ENCODE measurements at regions not wholly inside any gene's neighbourhood (a gene's known extent, or its start where the extent isn't known, plus 50 kb on each side); places are given as distances from the start of the nearest gene placed in this dataset.

DNA sequence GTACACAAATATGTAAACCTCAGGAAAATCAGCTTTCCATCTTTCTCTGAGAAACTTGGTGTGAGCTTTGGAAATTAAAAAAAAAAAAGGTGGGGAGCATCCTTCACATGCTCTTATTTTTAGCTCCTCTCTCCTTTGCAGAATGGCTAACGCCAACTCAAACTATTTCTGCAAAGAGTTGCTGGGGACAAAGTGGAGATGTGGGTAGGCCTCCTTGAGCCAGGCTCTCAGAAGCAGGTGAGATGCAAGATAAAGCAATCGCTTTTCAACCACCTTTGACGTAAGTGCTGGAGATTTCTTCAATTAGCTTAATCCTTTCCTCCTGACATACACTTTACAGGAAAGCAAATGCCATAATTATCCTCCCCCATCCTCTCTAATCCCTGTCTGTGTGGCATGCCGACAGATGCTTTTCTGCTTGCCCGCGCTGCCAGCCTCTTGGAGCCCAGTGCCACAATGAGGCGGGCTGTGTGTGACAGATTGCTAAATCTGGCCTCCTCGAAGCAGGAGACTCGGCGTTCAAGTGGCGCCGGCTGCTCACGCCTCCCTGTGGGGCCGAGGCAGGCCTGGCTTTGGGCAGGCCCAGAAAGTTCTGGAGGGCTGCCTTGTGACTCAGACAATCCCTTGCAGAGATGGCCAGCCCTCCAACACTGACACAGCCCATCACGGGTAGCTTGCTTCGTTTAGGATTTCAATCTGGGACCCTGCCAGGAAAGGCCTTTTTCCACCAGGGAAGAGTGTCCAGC, 64.9 kb upstream of the SOD3 start:
- no peaks in the 10 kb centered on the region for H3K27me3 ChIP-seq (ENCODE audit: low read length)
- no peaks in the 10 kb centered on the region for H3K36me3 ChIP-seq (ENCODE audit: low read depth, low read length)
- TF ChIP-seq, protein P1, sequence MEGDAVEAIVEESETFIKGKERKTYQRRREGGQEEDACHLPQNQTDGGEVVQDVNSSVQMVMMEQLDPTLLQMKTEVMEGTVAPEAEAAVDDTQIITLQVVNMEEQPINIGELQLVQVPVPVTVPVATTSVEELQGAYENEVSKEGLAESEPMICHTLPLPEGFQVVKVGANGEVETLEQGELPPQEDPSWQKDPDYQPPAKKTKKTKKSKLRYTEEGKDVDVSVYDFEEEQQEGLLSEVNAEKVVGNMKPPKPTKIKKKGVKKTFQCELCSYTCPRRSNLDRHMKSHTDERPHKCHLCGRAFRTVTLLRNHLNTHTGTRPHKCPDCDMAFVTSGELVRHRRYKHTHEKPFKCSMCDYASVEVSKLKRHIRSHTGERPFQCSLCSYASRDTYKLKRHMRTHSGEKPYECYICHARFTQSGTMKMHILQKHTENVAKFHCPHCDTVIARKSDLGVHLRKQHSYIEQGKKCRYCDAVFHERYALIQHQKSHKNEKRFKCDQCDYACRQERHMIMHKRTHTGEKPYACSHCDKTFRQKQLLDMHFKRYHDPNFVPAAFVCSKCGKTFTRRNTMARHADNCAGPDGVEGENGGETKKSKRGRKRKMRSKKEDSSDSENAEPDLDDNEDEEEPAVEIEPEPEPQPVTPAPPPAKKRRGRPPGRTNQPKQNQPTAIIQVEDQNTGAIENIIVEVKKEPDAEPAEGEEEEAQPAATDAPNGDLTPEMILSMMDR (conservative IDR thresholded peaks at IDR 0.05; ENCODE audit: low read depth, low read length): no peak
- TF ChIP-seq EZH2 (IDR thresholded peaks at IDR 0.05; ENCODE audit: low read length, unreplicated experiment) (no peak), EZH2phosphoT487 (IDR thresholded peaks at IDR 0.05; ENCODE audit: borderline replicate concordance, low read length) (no peak)
- H2AFZ ChIP-seq (ENCODE audit: low read length): no peak overlapping the region
- no peak overlapping the region for H3K4me3 ChIP-seq (ENCODE audit: low read length)
- intact Hi-C loops (cut with micrococcal nuclease): no loop called here
- no peaks in the 10 kb centered on the region for H3K79me2 ChIP-seq (ENCODE audit: low read length)
- POLR2A ChIA-PET (ENCODE audit: unreplicated experiment): no interaction called here
- no peaks in the 10 kb centered on the region for H3K4me1 ChIP-seq (ENCODE audit: insufficient read depth, low read length)
- CTCF ChIA-PET: no interaction called here
- H3K9me2 ChIP-seq (replicated peaks; ENCODE audit: low read length): no peaks in the 10 kb centered on the region
- no peaks in the 10 kb centered on the region for H3K9me3 ChIP-seq (ENCODE audit: low read length)
- ATAC-seq (no peak), DNase-seq (no peak)
- no peaks in the 10 kb centered on the region for H4K20me1 ChIP-seq (ENCODE audit: low read length)
- H3F3A ChIP-seq (ENCODE audit: low read length, unreplicated experiment): no peaks in the 10 kb centered on the region
- no peak overlapping the region for H3K9ac ChIP-seq (ENCODE audit: low read length)
- no peak overlapping the region for H3K4me2 ChIP-seq (ENCODE audit: low read length)
- no TSS peak for BruUV-seq (replicated peaks)
- H3K27ac ChIP-seq (ENCODE audit: low read length): no peak overlapping the region

DNA sequence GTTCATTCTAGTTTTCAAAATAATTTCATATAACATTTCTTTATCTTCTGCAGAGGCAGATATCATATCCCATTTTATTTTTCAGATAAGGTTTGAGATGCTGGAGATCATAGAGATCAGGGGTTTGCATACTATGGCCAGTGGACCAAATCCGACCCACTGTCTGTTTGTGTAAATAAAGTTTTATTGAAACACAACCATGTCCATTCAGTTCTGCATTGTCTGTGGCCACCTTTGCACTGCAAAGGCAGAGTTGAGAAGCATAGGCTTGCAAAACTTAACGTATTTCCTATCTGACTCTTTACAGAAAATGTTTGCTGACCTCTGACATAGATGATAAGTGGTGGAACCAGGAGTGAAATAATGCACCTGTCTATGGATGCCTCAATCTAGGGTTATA, 63.9 kb upstream of the SOD3 start:
- H4K20me1 ChIP-seq (ENCODE audit: low read length): no peaks in the 10 kb centered on the region
- no peak overlapping the region for H3K9ac ChIP-seq (ENCODE audit: low read length)
- no peaks in the 10 kb centered on the region for H3K9me3 ChIP-seq (ENCODE audit: low read length)
- POLR2A ChIA-PET (ENCODE audit: unreplicated experiment): no interaction called here
- no peaks in the 10 kb centered on the region for H3K79me2 ChIP-seq (ENCODE audit: low read length)
- no peaks in the 10 kb centered on the region for H3K4me1 ChIP-seq (ENCODE audit: insufficient read depth, low read length)
- ATAC-seq: no peak
- H2AFZ ChIP-seq (ENCODE audit: low read length): no peak overlapping the region
- intact Hi-C loops (cut with micrococcal nuclease): no loop called here
- no peak overlapping the region for H3K4me2 ChIP-seq (ENCODE audit: low read length)
- no peaks in the 10 kb centered on the region for H3K27me3 ChIP-seq (ENCODE audit: low read length)
- no TSS peak for BruUV-seq (replicated peaks)
- TF ChIP-seq EZH2 (IDR thresholded peaks at IDR 0.05; ENCODE audit: low read length, unreplicated experiment) (no peak), EZH2phosphoT487 (IDR thresholded peaks at IDR 0.05; ENCODE audit: borderline replicate concordance, low read length) (no peak)
- TF ChIP-seq, protein P1 (conservative IDR thresholded peaks at IDR 0.05; ENCODE audit: low read depth, low read length): no peak
- CTCF ChIA-PET: no interaction called here
- no peak overlapping the region for H3K4me3 ChIP-seq (ENCODE audit: low read length)
- no peaks in the 10 kb centered on the region for H3K36me3 ChIP-seq (ENCODE audit: low read depth, low read length)
- no peak overlapping the region for H3K27ac ChIP-seq (ENCODE audit: low read length)
- H3K9me2 ChIP-seq (replicated peaks; ENCODE audit: low read length): no peaks in the 10 kb centered on the region
- H3F3A ChIP-seq (ENCODE audit: low read length, unreplicated experiment): no peaks in the 10 kb centered on the region
- DNase-seq: no peak

DNA sequence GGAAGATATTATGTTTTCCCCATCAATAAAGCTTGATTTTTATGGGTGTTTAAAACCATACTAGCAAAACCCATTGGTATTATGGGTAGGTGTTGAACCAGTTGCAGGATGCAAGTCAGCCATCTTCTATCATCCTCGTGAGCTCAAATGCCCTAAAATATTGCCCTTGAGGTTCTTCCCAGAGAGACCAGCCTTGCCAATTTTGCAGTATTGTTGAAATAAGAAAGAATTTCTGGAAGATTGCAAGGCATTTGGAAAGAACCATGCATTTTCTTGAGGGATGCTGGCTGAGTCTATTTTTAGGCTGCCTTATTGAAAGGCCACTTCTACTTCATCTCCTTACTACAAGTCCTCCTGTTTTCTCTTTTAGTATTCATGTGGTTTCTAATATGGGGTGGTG, 60.9 kb upstream of the SOD3 start:
- Histone ChIP-seq H3K79me2 (ENCODE audit: low read length) (no peaks in the 10 kb centered on the region), H3F3A (ENCODE audit: low read length, unreplicated experiment) (no peaks in the 10 kb centered on the region), H2AFZ (ENCODE audit: low read length) (no peak overlapping the region), H4K20me1 (ENCODE audit: low read length) (no peaks in the 10 kb centered on the region), H3K27ac (ENCODE audit: low read length) (no peak overlapping the region), H3K9me3 (ENCODE audit: low read length) (no peaks in the 10 kb centered on the region), H3K4me3 (ENCODE audit: low read length) (no peak overlapping the region), H3K4me1 (ENCODE audit: insufficient read depth, low read length) (no peaks in the 10 kb centered on the region), H3K9ac (ENCODE audit: low read length) (no peak overlapping the region), H3K9me2 (replicated peaks; ENCODE audit: low read length) (no peaks in the 10 kb centered on the region), H3K36me3 (ENCODE audit: low read depth, low read length) (no peaks in the 10 kb centered on the region), H3K4me2 (ENCODE audit: low read length) (no peak overlapping the region), H3K27me3 (ENCODE audit: low read length) (no peaks in the 10 kb centered on the region)
- no peak for ATAC-seq
- intact Hi-C loops (cut with micrococcal nuclease): no loop called here
- TF ChIP-seq, protein P1 (conservative IDR thresholded peaks at IDR 0.05; ENCODE audit: low read depth, low read length): no peak
- TF ChIP-seq EZH2 (IDR thresholded peaks at IDR 0.05; ENCODE audit: low read length, unreplicated experiment): no peak
- ChIA-PET POLR2A (ENCODE audit: unreplicated experiment) (no interaction called here), CTCF (no interaction called here)
- BruUV-seq (replicated peaks): no TSS peak
- DNase-seq: no peak

Measured in PC-3 (cell line).